ENCODE measurements at regions not wholly inside any gene's neighbourhood (a gene's known extent, or its start where the extent isn't known, plus 50 kb on each side); places are given as distances from the start of the nearest gene placed in this dataset.
"Not testable (repeated sequence)": the region's sequence is repeated elsewhere in the genome, so short reads cannot be mapped to it uniquely, and the experiment has no call there.

- no peak overlapping the region for H3K4me3 ChIP-seq (ENCODE audit: low read length in 2 of 2)
Observed at GRCh38 chrX:46330513-46330912, 214.7 kb downstream of the ZNF674 start.

DNA sequence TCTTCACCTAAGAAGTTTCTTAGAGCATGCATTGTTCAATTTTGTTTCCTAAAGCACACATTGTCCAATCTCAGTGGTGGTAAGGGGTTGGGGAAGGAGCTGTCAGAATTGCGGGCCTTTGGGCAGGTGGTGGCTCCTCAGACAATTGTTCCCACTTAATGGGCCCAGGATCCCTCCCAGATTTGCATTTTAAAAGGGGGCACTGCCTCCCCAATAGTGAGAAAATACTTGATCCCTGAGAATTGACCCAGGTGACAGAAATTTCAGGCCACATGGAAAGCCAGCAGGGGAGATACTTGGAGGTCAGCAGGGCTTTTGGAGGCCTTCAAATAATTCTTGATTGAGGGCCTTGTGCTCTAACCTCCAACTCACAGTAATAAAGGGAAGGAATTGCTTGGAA lies 217.1 kb downstream of the ZNF674 start:
- H3K27ac ChIP-seq (ENCODE audit: low read depth in 1 of 2, low read length in 1 of 2) = no peak overlapping the region
- H3K9me3 ChIP-seq (ENCODE audit: control insufficient read depth in 2 of 2, insufficient read depth in 1 of 2, low read length in 1 of 2) = no peaks in the 10 kb centered on the region
- no peaks in the 10 kb centered on the region for H3K36me3 ChIP-seq (ENCODE audit: control insufficient read depth in 2 of 2, insufficient read depth in 2 of 2, low read length in 1 of 2)
- no peak overlapping the region for H3K4me3 ChIP-seq (ENCODE audit: low read length in 2 of 2)
- no peak for DNase-seq (ENCODE audit: low read depth in 6 of 9, low spot score in 9 of 9)
- WGBS = 96% methylated on average over 1 of the region's 1 CpG
- peaks cover 0 to 4% of the 10 kb centered on the region in 2 donors for H3K4me1 ChIP-seq (ENCODE audit: control insufficient read depth in 2 of 2, insufficient read depth in 2 of 2, low read length in 2 of 2)
- H3K27me3 ChIP-seq (ENCODE audit: control insufficient read depth in 2 of 2, insufficient read depth in 1 of 2, low read length in 1 of 2) = no peaks in the 10 kb centered on the region

More at GRCh38 chrX:46330513-46330912, 214.7 kb downstream of the ZNF674 start:
- H3K36me3 ChIP-seq (ENCODE audit: control insufficient read depth in 2 of 2, insufficient read depth in 2 of 2, low read length in 1 of 2) = no peaks in the 10 kb centered on the region
- no peak overlapping the region for H3K27ac ChIP-seq (ENCODE audit: low read depth in 1 of 2, low read length in 1 of 2)
- H3K4me1 ChIP-seq (ENCODE audit: control insufficient read depth in 2 of 2, insufficient read depth in 2 of 2, low read length in 2 of 2) = peaks cover 0 to 3% of the 10 kb centered on the region in 2 donors
- H3K9me3 ChIP-seq (ENCODE audit: control insufficient read depth in 2 of 2, insufficient read depth in 1 of 2, low read length in 1 of 2) = no peaks in the 10 kb centered on the region
- no peak for DNase-seq (ENCODE audit: low read depth in 6 of 9, low spot score in 9 of 9)
- H3K27me3 ChIP-seq (ENCODE audit: control insufficient read depth in 2 of 2, insufficient read depth in 1 of 2, low read length in 1 of 2) = no peaks in the 10 kb centered on the region
- 97% methylated on average over 2 of the region's 2 CpGs for WGBS

DNA sequence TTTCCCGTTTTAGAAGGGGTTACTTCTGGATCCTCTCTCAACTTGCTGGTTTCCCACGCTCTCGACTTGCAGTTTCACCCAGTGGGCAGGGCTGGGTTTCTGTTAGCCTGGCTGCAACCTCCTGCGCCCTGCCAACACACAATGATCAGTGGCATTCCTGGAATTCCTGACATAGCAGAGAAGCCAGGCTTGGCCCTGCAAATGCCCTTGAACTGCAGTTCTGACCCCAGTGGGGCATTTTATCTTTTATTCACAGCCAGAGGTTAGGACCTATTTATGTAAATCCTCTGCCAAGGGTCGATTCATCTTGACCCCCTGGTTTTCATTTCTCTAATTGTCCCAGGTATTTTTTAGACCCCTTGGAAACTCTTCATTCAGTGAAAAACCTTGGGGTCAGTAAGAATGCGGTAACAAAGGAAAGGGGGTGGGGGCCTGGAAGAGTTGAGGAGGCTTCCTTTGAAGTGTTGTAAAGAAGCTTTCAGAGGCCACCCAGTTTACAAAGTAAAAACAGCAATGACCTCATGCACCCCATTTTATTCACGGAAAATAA lies 217.6 kb downstream of the ZNF674 start:
- no peak for DNase-seq (ENCODE audit: low read depth in 6 of 9, low spot score in 9 of 9)
- no peak overlapping the region for H3K4me3 ChIP-seq (ENCODE audit: low read length in 2 of 2)
- H3K27ac ChIP-seq (ENCODE audit: low read depth in 1 of 2, low read length in 1 of 2) = no peak overlapping the region
- WGBS = 94% methylated on average over 7 of the region's 7 CpGs
- H3K9me3 ChIP-seq (ENCODE audit: control insufficient read depth in 2 of 2, insufficient read depth in 1 of 2, low read length in 1 of 2) = no peaks in the 10 kb centered on the region
- H3K27me3 ChIP-seq (ENCODE audit: control insufficient read depth in 2 of 2, insufficient read depth in 1 of 2, low read length in 1 of 2) = no peaks in the 10 kb centered on the region
- H3K36me3 ChIP-seq (ENCODE audit: control insufficient read depth in 2 of 2, insufficient read depth in 2 of 2, low read length in 1 of 2) = no peaks in the 10 kb centered on the region
- peaks cover 0 to 4% of the 10 kb centered on the region in 2 donors for H3K4me1 ChIP-seq (ENCODE audit: control insufficient read depth in 2 of 2, insufficient read depth in 2 of 2, low read length in 2 of 2)

GRCh38 chrX:46326161-46326560 lies 219.1 kb downstream of the ZNF674 start:
- DNase-seq (ENCODE audit: low read depth in 6 of 9, low spot score in 9 of 9) = no peak
- WGBS = 89% methylated on average over 3 of the region's 3 CpGs
- peaks cover 0 to 6% of the 10 kb centered on the region in 2 donors for H3K4me1 ChIP-seq (ENCODE audit: control insufficient read depth in 2 of 2, insufficient read depth in 2 of 2, low read length in 2 of 2)
- no peaks in the 10 kb centered on the region for H3K27me3 ChIP-seq (ENCODE audit: control insufficient read depth in 2 of 2, insufficient read depth in 1 of 2, low read length in 1 of 2)
- no peak overlapping the region for H3K4me3 ChIP-seq (ENCODE audit: low read length in 2 of 2)
- H3K9me3 ChIP-seq (ENCODE audit: control insufficient read depth in 2 of 2, insufficient read depth in 1 of 2, low read length in 1 of 2) = no peaks in the 10 kb centered on the region
- no peaks in the 10 kb centered on the region for H3K36me3 ChIP-seq (ENCODE audit: control insufficient read depth in 2 of 2, insufficient read depth in 2 of 2, low read length in 1 of 2)
- no peak overlapping the region for H3K27ac ChIP-seq (ENCODE audit: low read depth in 1 of 2, low read length in 1 of 2)

- DNase-seq (ENCODE audit: low read depth in 6 of 9, low spot score in 9 of 9) = no peak
- Histone ChIP-seq H3K36me3 (ENCODE audit: control insufficient read depth in 2 of 2, insufficient read depth in 2 of 2, low read length in 1 of 2) (no peaks in the 10 kb centered on the region), H3K4me1 (ENCODE audit: control insufficient read depth in 2 of 2, insufficient read depth in 2 of 2, low read length in 2 of 2) (peaks cover 0 to 12% of the 10 kb centered on the region in 2 donors), H3K4me3 (ENCODE audit: low read length in 2 of 2) (no peak overlapping the region), H3K9me3 (ENCODE audit: control insufficient read depth in 2 of 2, insufficient read depth in 1 of 2, low read length in 1 of 2) (no peaks in the 10 kb centered on the region), H3K27me3 (ENCODE audit: control insufficient read depth in 2 of 2, insufficient read depth in 1 of 2, low read length in 1 of 2) (no peaks in the 10 kb centered on the region), H3K27ac (ENCODE audit: low read depth in 1 of 2, low read length in 1 of 2) (no peak overlapping the region)
- 83% methylated on average over 5 of the region's 5 CpGs for WGBS
Observed at GRCh38 chrX:46325312-46325877, 219.8 kb downstream of the ZNF674 start.

DNA sequence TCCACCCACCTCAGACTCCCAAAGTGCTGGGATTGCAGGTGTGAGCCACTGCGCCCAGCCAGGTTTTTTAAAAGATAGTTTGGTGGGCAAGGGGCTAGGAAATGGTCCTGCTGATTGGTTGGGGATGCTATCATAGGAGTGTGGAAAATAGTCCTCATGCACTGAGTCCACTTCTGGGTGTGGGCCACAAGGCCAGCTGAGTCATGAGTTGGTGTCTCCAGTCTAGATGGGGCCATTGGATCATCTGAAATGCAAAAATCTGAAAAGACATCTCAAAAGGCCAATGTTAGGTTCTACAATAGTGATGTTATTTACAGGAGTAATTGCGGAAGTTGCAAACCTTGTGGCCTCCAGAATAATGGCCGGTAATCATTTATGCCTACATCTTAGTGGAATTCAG lies 221.1 kb downstream of the ZNF674 start:
- no peaks in the 10 kb centered on the region for H3K36me3 ChIP-seq (ENCODE audit: control insufficient read depth in 2 of 2, insufficient read depth in 2 of 2, low read length in 1 of 2)
- H3K27ac ChIP-seq (ENCODE audit: low read depth in 1 of 2, low read length in 1 of 2) = no peak overlapping the region
- no peak for DNase-seq (ENCODE audit: low read depth in 6 of 9, low spot score in 9 of 9)
- no peak overlapping the region for H3K4me3 ChIP-seq (ENCODE audit: low read length in 2 of 2)
- peaks cover 0 to 15% of the 10 kb centered on the region in 2 donors for H3K4me1 ChIP-seq (ENCODE audit: control insufficient read depth in 2 of 2, insufficient read depth in 2 of 2, low read length in 2 of 2)
- H3K27me3 ChIP-seq (ENCODE audit: control insufficient read depth in 2 of 2, insufficient read depth in 1 of 2, low read length in 1 of 2) = no peaks in the 10 kb centered on the region
- 100% methylated on average over 3 of the region's 3 CpGs for WGBS
- H3K9me3 ChIP-seq (ENCODE audit: control insufficient read depth in 2 of 2, insufficient read depth in 1 of 2, low read length in 1 of 2) = no peaks in the 10 kb centered on the region

DNA sequence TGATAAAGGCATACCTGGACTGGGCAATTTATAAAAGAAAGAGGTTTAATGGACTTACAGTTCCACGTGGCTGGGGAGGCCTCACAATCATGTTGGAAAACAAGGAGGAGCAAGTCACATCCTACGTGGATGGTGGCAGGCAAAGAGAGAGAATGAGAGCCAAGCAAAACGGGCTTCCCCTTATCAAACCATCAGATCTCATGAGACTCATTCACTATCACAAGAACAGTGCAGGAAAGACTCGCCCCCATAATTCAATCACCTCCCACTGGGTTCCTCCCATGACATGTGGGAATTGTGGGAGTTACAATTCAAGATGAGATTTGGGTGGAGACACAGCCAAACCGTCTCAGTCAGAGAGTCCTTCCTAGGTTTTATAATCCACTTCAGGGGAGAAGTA lies 222.3 kb downstream of the ZNF674 start:
- DNase-seq (ENCODE audit: low read depth in 6 of 9, low spot score in 9 of 9); H3K36me3 ChIP-seq (ENCODE audit: control insufficient read depth in 2 of 2, insufficient read depth in 2 of 2, low read length in 1 of 2); H3K27ac ChIP-seq (ENCODE audit: low read depth in 1 of 2, low read length in 1 of 2); H3K9me3 ChIP-seq (ENCODE audit: control insufficient read depth in 2 of 2, insufficient read depth in 1 of 2, low read length in 1 of 2); H3K4me3 ChIP-seq (ENCODE audit: low read length in 2 of 2); H3K27me3 ChIP-seq (ENCODE audit: control insufficient read depth in 2 of 2, insufficient read depth in 1 of 2, low read length in 1 of 2): not testable (repeated sequence)
- H3K4me1 ChIP-seq (ENCODE audit: control insufficient read depth in 2 of 2, insufficient read depth in 2 of 2, low read length in 2 of 2) = peaks cover 0 to 15% of the 10 kb centered on the region in 2 donors
- WGBS = 89% methylated on average over 5 of the region's 5 CpGs

GRCh38 chrX:46321676-46322075 lies 223.5 kb downstream of the ZNF674 start:
- Histone ChIP-seq H3K36me3 (ENCODE audit: control insufficient read depth in 2 of 2, insufficient read depth in 2 of 2, low read length in 1 of 2) (no peaks in the 10 kb centered on the region), H3K4me3 (ENCODE audit: low read length in 2 of 2) (no peak overlapping the region), H3K4me1 (ENCODE audit: control insufficient read depth in 2 of 2, insufficient read depth in 2 of 2, low read length in 2 of 2) (peaks cover 0 to 15% of the 10 kb centered on the region in 2 donors), H3K27ac (ENCODE audit: low read depth in 1 of 2, low read length in 1 of 2) (no peak overlapping the region), H3K9me3 (ENCODE audit: control insufficient read depth in 2 of 2, insufficient read depth in 1 of 2, low read length in 1 of 2) (no peaks in the 10 kb centered on the region), H3K27me3 (ENCODE audit: control insufficient read depth in 2 of 2, insufficient read depth in 1 of 2, low read length in 1 of 2) (no peaks in the 10 kb centered on the region)
- DNase-seq (ENCODE audit: low read depth in 6 of 9, low spot score in 9 of 9) = no peak

DNA sequence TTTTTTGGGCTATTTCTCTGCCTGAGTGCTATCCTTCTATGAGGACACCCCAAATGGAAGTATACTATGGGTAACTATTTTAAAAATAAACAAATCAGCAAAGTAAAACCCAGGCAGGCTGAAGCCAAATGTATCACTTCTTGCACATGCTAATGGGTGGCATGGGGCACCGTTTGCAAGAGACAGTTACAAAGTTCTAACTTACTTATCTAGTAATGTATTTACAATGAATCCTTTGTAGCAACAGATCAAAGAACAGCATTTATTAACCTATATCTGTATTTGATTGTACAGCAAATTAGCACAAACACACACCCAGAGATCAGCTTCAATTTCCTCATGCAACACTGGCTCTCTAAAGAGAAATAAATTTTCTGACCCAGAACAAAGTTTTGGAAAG lies 225.5 kb downstream of the ZNF674 start:
- no peak overlapping the region for H3K27ac ChIP-seq (ENCODE audit: low read depth in 1 of 2, low read length in 1 of 2)
- 70% methylated on average over 1 of the region's 1 CpG for WGBS

More for the DNA sequence above, 225.5 kb downstream of the ZNF674 start:
- H3K4me1 ChIP-seq (ENCODE audit: control insufficient read depth in 2 of 2, insufficient read depth in 2 of 2, low read length in 2 of 2) = peaks cover 0 to 11% of the 10 kb centered on the region in 2 donors
- no peaks in the 10 kb centered on the region for H3K9me3 ChIP-seq (ENCODE audit: control insufficient read depth in 2 of 2, insufficient read depth in 1 of 2, low read length in 1 of 2)
- no peaks in the 10 kb centered on the region for H3K27me3 ChIP-seq (ENCODE audit: control insufficient read depth in 2 of 2, insufficient read depth in 1 of 2, low read length in 1 of 2)
- H3K36me3 ChIP-seq (ENCODE audit: control insufficient read depth in 2 of 2, insufficient read depth in 2 of 2, low read length in 1 of 2) = no peaks in the 10 kb centered on the region
- no peak overlapping the region for H3K4me3 ChIP-seq (ENCODE audit: low read length in 2 of 2)
- no peak for DNase-seq (ENCODE audit: low read depth in 6 of 9, low spot score in 9 of 9)

Measured in thymus (tissue), 11 donors.